HL-60 (cell line): ENCODE measurements at regions not wholly inside any gene's neighbourhood (a gene's known extent, or its start where the extent isn't known, plus 50 kb on each side); places are given as distances from the start of the nearest gene placed in this dataset.

Experiments used
- POLR2AphosphoS5 ChIP-seq: IDR thresholded peaks from 2 replicates; pipeline ENCODE4 v1.6.1; 2012; ENCODE audit warnings: low read depth
- SPI1 ChIP-seq: IDR thresholded peaks from 2 replicates; pipeline ENCODE4 v1.6.1; 2012; ENCODE audit warnings: low read depth, mild to moderate bottlenecking, borderline replicate concordance
- TF ChIP-seq, protein P1 (sequence below): IDR thresholded peaks from one replicate; pipeline ENCODE4 v1.5.1; 2011; ENCODE audit warnings: low read length, control low read depth, inconsistent platforms; ENCODE audit not compliant: insufficient read depth
- TF ChIP-seq, protein P2 (sequence below): IDR thresholded peaks from 2 replicates; pipeline ENCODE4 v1.6.1; 2012; ENCODE audit warnings: low read depth; ENCODE audit not compliant: insufficient replicate concordance

DNA sequence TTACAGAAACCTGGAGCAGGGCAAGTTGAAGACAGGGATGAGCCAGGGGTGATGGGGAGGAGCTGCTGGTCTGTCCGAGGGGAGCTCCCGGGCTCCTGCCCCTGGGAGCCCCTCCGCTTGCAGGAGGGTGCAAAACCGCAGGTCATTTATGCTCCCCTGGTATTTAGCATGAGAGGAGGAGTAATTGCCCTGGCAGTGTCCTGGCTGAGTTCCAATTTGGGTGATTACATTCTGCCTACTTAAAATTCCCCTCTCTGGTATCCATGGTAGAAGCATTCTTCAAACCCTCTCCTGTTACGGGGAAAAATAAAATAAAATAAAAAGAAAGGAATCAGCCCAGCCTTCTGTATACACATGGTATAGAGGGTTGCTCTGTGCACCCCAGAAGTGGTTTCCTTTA, 61.7 kb upstream of the VRK1 start:
- TF ChIP-seq, protein P1, sequence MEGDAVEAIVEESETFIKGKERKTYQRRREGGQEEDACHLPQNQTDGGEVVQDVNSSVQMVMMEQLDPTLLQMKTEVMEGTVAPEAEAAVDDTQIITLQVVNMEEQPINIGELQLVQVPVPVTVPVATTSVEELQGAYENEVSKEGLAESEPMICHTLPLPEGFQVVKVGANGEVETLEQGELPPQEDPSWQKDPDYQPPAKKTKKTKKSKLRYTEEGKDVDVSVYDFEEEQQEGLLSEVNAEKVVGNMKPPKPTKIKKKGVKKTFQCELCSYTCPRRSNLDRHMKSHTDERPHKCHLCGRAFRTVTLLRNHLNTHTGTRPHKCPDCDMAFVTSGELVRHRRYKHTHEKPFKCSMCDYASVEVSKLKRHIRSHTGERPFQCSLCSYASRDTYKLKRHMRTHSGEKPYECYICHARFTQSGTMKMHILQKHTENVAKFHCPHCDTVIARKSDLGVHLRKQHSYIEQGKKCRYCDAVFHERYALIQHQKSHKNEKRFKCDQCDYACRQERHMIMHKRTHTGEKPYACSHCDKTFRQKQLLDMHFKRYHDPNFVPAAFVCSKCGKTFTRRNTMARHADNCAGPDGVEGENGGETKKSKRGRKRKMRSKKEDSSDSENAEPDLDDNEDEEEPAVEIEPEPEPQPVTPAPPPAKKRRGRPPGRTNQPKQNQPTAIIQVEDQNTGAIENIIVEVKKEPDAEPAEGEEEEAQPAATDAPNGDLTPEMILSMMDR, result no peak
- TF ChIP-seq POLR2AphosphoS5 (no peak), SPI1 (no peak)
- TF ChIP-seq, protein P2, sequence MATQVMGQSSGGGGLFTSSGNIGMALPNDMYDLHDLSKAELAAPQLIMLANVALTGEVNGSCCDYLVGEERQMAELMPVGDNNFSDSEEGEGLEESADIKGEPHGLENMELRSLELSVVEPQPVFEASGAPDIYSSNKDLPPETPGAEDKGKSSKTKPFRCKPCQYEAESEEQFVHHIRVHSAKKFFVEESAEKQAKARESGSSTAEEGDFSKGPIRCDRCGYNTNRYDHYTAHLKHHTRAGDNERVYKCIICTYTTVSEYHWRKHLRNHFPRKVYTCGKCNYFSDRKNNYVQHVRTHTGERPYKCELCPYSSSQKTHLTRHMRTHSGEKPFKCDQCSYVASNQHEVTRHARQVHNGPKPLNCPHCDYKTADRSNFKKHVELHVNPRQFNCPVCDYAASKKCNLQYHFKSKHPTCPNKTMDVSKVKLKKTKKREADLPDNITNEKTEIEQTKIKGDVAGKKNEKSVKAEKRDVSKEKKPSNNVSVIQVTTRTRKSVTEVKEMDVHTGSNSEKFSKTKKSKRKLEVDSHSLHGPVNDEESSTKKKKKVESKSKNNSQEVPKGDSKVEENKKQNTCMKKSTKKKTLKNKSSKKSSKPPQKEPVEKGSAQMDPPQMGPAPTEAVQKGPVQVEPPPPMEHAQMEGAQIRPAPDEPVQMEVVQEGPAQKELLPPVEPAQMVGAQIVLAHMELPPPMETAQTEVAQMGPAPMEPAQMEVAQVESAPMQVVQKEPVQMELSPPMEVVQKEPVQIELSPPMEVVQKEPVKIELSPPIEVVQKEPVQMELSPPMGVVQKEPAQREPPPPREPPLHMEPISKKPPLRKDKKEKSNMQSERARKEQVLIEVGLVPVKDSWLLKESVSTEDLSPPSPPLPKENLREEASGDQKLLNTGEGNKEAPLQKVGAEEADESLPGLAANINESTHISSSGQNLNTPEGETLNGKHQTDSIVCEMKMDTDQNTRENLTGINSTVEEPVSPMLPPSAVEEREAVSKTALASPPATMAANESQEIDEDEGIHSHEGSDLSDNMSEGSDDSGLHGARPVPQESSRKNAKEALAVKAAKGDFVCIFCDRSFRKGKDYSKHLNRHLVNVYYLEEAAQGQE, result no peak
